Ishikawa (cell line): ENCODE measurements at regions not wholly inside any gene's neighbourhood (a gene's known extent, or its start where the extent isn't known, plus 50 kb on each side); places are given as distances from the start of the nearest gene placed in this dataset.

Experiments
- RAD21 ChIP-seq: IDR thresholded peaks from 2 replicates; pipeline ENCODE4 v1.6.1; 2012; ENCODE audit warnings: low read depth
- TCF12 ChIP-seq: IDR thresholded peaks from 2 replicates; pipeline ENCODE4 v1.6.1; 2012; ENCODE audit warnings: low read depth
- TF ChIP-seq, protein P1 (sequence below): IDR thresholded peaks from 2 replicates; pipeline ENCODE4 v1.6.1; 2012

DNA sequence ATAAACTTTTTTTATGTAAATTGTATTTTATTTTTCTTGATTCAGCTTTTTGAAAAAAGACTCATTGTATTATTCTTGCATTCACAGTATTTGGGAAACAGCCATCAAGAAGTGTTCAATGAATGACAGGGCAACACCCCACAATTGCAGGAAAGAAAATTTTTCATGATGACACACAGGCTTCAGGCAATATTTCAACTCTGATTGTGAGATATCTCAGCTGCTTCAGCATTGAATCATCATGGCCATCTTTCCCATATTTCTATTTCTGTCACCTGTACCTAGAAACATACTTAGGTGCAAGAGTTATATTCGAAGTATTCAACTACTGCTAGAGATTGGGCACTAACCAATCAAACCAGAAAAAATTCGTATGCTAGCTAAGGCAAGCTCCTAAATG lies 446.0 kb downstream of the ISL1 start:
- TF ChIP-seq RAD21 (no peak), TCF12 (no peak)
- TF ChIP-seq, protein P1, sequence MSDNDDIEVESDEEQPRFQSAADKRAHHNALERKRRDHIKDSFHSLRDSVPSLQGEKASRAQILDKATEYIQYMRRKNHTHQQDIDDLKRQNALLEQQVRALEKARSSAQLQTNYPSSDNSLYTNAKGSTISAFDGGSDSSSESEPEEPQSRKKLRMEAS: no peak
